Activated CD8-positive, alpha-beta memory T cell treated with anti-CD3 and anti-CD28 coated beads, Interleukin-2, amount 50 U/mL, for 48 hours (primary cell): ENCODE measurements at regions not wholly inside any gene's neighbourhood (a gene's known extent, or its start where the extent isn't known, plus 50 kb on each side); places are given as distances from the start of the nearest gene placed in this dataset.
"Not testable (repeated sequence)": the region's sequence is repeated elsewhere in the genome, so short reads cannot be mapped to it uniquely, and the experiment has no call there.

Experiments
- DNase-seq: peaks from one replicate; pipeline ENCODE4 v3.0.0-alpha.2; 2020

DNA sequence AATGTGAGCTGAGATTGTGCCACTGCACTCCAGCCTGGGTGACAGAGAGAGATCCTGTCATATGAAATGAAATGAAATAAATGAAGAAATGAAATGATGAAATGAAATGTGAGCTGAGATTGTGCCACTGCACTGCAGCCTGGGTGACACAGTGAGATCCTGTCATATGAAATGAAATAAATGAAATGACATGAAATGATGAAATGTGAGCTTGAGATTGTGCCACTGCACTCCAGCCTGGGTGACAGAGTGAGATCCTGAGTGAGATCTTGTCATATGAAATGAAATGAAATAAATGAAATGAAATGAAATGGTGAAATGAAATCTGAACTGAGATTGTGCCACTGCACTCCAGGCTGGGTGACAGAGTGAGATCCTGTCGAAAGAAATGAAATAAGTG lies 58.2 kb upstream of the FAN1 start:
- DNase-seq = not testable (repeated sequence)
